ENCODE measurements at regions not wholly inside any gene's neighbourhood (a gene's known extent, or its start where the extent isn't known, plus 50 kb on each side); places are given as distances from the start of the nearest gene placed in this dataset.

GRCh38 chr15:35717721-35718120 lies 171.8 kb upstream of the DPH6 start:
- TF ChIP-seq CTCF (IDR thresholded peaks at IDR 0.05) (no peak), POLR2A (IDR thresholded peaks at IDR 0.05) (no peak)
- H3K4me3 ChIP-seq = no peak overlapping the region
- no peaks in the 10 kb centered on the region for H3K27me3 ChIP-seq
- WGBS, 2 donors = 83 to 88% methylated on average over 4 of the region's 4 CpGs
- H3K36me3 ChIP-seq = no peaks in the 10 kb centered on the region
- H3K9me3 ChIP-seq = no peaks in the 10 kb centered on the region
- intact Hi-C loops (cut with DNase I) = no loop called here
- H3K4me1 ChIP-seq = peaks cover 0 to 17% (median 0%) of the 10 kb centered on the region in 3 donors
- DNase-seq = no peak
- H3K27ac ChIP-seq = no peak overlapping the region

GRCh38 chr15:35720019-35720418 lies 174.1 kb upstream of the DPH6 start:
- Histone ChIP-seq H3K4me3 (no peak overlapping the region), H3K27ac (no peak overlapping the region), H3K36me3 (no peaks in the 10 kb centered on the region), H3K27me3 (no peaks in the 10 kb centered on the region), H3K9me3 (no peaks in the 10 kb centered on the region), H3K4me1 (peaks cover 0 to 8% (median 0%) of the 10 kb centered on the region in 3 donors)
- WGBS, 2 donors = 40 to 67% methylated on average over 2 of the region's 2 CpGs
- DNase-seq = no peak
- intact Hi-C loops (cut with DNase I) = no loop called here
- no peak for TF ChIP-seq CTCF (IDR thresholded peaks at IDR 0.05)

- Histone ChIP-seq H3K27me3 (no peaks in the 10 kb centered on the region), H3K36me3 (no peaks in the 10 kb centered on the region), H3K4me3 (no peak overlapping the region), H3K9me3 (no peaks in the 10 kb centered on the region), H3K27ac (no peak overlapping the region), H3K4me1 (peaks cover 0 to 8% (median 0%) of the 10 kb centered on the region in 3 donors)
- intact Hi-C loops (cut with DNase I) = no loop called here
- DNase-seq = no peak
- no peak for TF ChIP-seq CTCF (IDR thresholded peaks at IDR 0.05)
- 88 to 100% methylated on average over 2 of the region's 2 CpGs for WGBS, 2 donors
Observed at GRCh38 chr15:35720984-35721383, 175.0 kb upstream of the DPH6 start.

- TF ChIP-seq CTCF (IDR thresholded peaks at IDR 0.05) = no peak
- TF ChIP-seq POLR2A (IDR thresholded peaks at IDR 0.05) = no peak
- intact Hi-C loops (cut with DNase I) = no loop called here
- no peak for DNase-seq
- WGBS, 2 donors = 69 to 93% methylated on average over 3 to 4 of the region's 4 CpGs
- no peak overlapping the region for H3K4me3 ChIP-seq
- H3K27ac ChIP-seq = no peak overlapping the region
- H3K36me3 ChIP-seq = no peaks in the 10 kb centered on the region
- no peaks in the 10 kb centered on the region for H3K9me3 ChIP-seq
- H3K4me1 ChIP-seq = peaks cover 0 to 8% (median 0%) of the 10 kb centered on the region in 3 donors
- H3K27me3 ChIP-seq = no peaks in the 10 kb centered on the region
Observed at GRCh38 chr15:35721751-35722150, 175.8 kb upstream of the DPH6 start.

- H3K4me1 ChIP-seq = peaks cover 0 to 13% (median 0%) of the 10 kb centered on the region in 3 donors
- H3K9me3 ChIP-seq = no peaks in the 10 kb centered on the region
- no peak for DNase-seq
- H3K36me3 ChIP-seq = no peaks in the 10 kb centered on the region
- no peak for TF ChIP-seq CTCF (IDR thresholded peaks at IDR 0.05)
- no peak for TF ChIP-seq POLR2A (IDR thresholded peaks at IDR 0.05)
- no peaks in the 10 kb centered on the region for H3K27me3 ChIP-seq
- H3K4me3 ChIP-seq = no peak overlapping the region
- intact Hi-C loops (cut with DNase I) = no loop called here
- WGBS, 2 donors = 76 to 86% methylated on average over 3 of the region's 3 CpGs
- no peak overlapping the region for H3K27ac ChIP-seq
Observed at GRCh38 chr15:35722501-35722900, 176.5 kb upstream of the DPH6 start.

Data from esophagus squamous epithelium (tissue), 5 donors.